Karpas-422 (cell line): ENCODE measurements at regions not wholly inside any gene's neighbourhood (a gene's known extent, or its start where the extent isn't known, plus 50 kb on each side); places are given as distances from the start of the nearest gene placed in this dataset.
"Not testable (repeated sequence)": the region's sequence is repeated elsewhere in the genome, so short reads cannot be mapped to it uniquely, and the experiment has no call there.

Experiments used
- DNase-seq: peaks from one replicate; pipeline ENCODE4 v3.0.0-alpha.2; 2015
- H2AFZ ChIP-seq: fragments of 200-600 bp; sonication (generic); 2 replicates; pipeline ENCODE4 v1.6.1; 2014; ENCODE audit warnings: antibody characterized with exemption, low read length, mixed read lengths
- H3K27ac ChIP-seq: fragments of 200-600 bp; sonication (generic); 2 replicates; pipeline ENCODE4 v1.5.1; 2014; ENCODE audit warnings: mild to moderate bottlenecking, low read length, moderate library complexity
- H3K27me3 ChIP-seq: fragments of 200-600 bp; sonication (generic); 2 replicates; pipeline ENCODE4 v1.6.1; 2014; ENCODE audit warnings: low read length, mixed read lengths
- H3K36me3 ChIP-seq: fragments of 200-600 bp; sonication (generic); 2 replicates; pipeline ENCODE4 v1.6.1; 2014; ENCODE audit warnings: low read length, mixed read lengths; ENCODE audit not compliant: insufficient read depth
- H3K4me1 ChIP-seq: fragments of 200-600 bp; sonication (generic); 2 replicates; pipeline ENCODE4 v1.6.1; 2014; ENCODE audit warnings: mild to moderate bottlenecking, low read length, mixed read lengths
- H3K4me2 ChIP-seq: fragments of 200-600 bp; sonication (generic); 2 replicates; pipeline ENCODE4 v1.6.1; 2014; ENCODE audit warnings: low read length, low read depth, mild to moderate bottlenecking; ENCODE audit not compliant: poor library complexity, severe bottlenecking
- H3K4me3 ChIP-seq: fragments of 200-600 bp; sonication (generic); 2 replicates; pipeline ENCODE4 v1.5.1; 2014; ENCODE audit warnings: mild to moderate bottlenecking, antibody characterized with exemption, low read length, mixed read lengths
- H3K79me2 ChIP-seq: fragments of 200-600 bp; sonication (generic); 2 replicates; pipeline ENCODE4 v1.6.1; 2014; ENCODE audit warnings: mild to moderate bottlenecking, low read length, mixed read lengths
- H3K9ac ChIP-seq: fragments of 200-600 bp; sonication (generic); 2 replicates; pipeline ENCODE4 v1.6.0; 2014; ENCODE audit warnings: low read length
- H3K9me2 ChIP-seq: fragments of 200-600 bp; sonication (generic), shearing (Covaris generic); replicated peaks from 2 replicates; pipeline ENCODE4 v1.6.0; 2014; ENCODE audit warnings: mild to moderate bottlenecking, low read length, moderate library complexity; ENCODE audit not compliant: insufficient read depth
- H3K9me3 ChIP-seq: fragments of 300-700, 200-600 bp; sonication (generic); 2 replicates; pipeline ENCODE4 v1.6.1; 2014; ENCODE audit warnings: low read length, mixed read lengths
- H4K20me1 ChIP-seq: fragments of 200-600 bp; sonication (generic); 2 replicates; pipeline ENCODE4 v1.6.1; 2014; ENCODE audit warnings: mild to moderate bottlenecking, antibody characterized with exemption, low read length, low read depth; ENCODE audit not compliant: insufficient read depth

- H3K36me3 ChIP-seq = no peaks in the 10 kb centered on the region
- H3K27me3 ChIP-seq = no peaks in the 10 kb centered on the region
- no peak overlapping the region for H3K4me2 ChIP-seq
- H3K79me2 ChIP-seq = no peaks in the 10 kb centered on the region
- H3K9me3 ChIP-seq = peaks cover 12% of the 10 kb centered on the region
- no peak overlapping the region for H3K27ac ChIP-seq
- no peak for DNase-seq
- H2AFZ ChIP-seq = no peak overlapping the region
- H3K9me2 ChIP-seq = no peaks in the 10 kb centered on the region
- H3K4me3 ChIP-seq = no peak overlapping the region
- no peaks in the 10 kb centered on the region for H4K20me1 ChIP-seq
- no peak overlapping the region for H3K9ac ChIP-seq
- H3K4me1 ChIP-seq = no peaks in the 10 kb centered on the region
These were observed 63.7 kb upstream of the SYT4 start for GRCh38 chr18:43341014-43341413.

- peaks cover 14% of the 10 kb centered on the region for H3K9me3 ChIP-seq
- H3K27ac ChIP-seq = no peak overlapping the region
- no peak overlapping the region for H3K9ac ChIP-seq
- no peak overlapping the region for H3K4me2 ChIP-seq
- DNase-seq = no peak
- no peaks in the 10 kb centered on the region for H3K4me1 ChIP-seq
- H3K36me3 ChIP-seq = no peaks in the 10 kb centered on the region
- H3K9me2 ChIP-seq = no peaks in the 10 kb centered on the region
- H3K4me3 ChIP-seq = no peak overlapping the region
- no peaks in the 10 kb centered on the region for H3K79me2 ChIP-seq
- H4K20me1 ChIP-seq = no peaks in the 10 kb centered on the region
- H3K27me3 ChIP-seq = no peaks in the 10 kb centered on the region
- H2AFZ ChIP-seq = no peak overlapping the region
These were observed 72.9 kb upstream of the SYT4 start for GRCh38 chr18:43350176-43350575.

- Histone ChIP-seq H3K9me2 (no peaks in the 10 kb centered on the region), H3K27me3 (no peaks in the 10 kb centered on the region), H3K79me2 (no peaks in the 10 kb centered on the region), H3K4me3 (no peak overlapping the region), H3K36me3 (no peaks in the 10 kb centered on the region), H3K9ac (no peak overlapping the region), H3K4me2 (no peak overlapping the region), H3K9me3 (peaks cover 5% of the 10 kb centered on the region), H3K4me1 (no peaks in the 10 kb centered on the region), H2AFZ (no peak overlapping the region), H4K20me1 (no peaks in the 10 kb centered on the region), H3K27ac (no peak overlapping the region)
- DNase-seq = no peak
These were observed 87.2 kb upstream of the SYT4 start for GRCh38 chr18:43364535-43364934.

DNA sequence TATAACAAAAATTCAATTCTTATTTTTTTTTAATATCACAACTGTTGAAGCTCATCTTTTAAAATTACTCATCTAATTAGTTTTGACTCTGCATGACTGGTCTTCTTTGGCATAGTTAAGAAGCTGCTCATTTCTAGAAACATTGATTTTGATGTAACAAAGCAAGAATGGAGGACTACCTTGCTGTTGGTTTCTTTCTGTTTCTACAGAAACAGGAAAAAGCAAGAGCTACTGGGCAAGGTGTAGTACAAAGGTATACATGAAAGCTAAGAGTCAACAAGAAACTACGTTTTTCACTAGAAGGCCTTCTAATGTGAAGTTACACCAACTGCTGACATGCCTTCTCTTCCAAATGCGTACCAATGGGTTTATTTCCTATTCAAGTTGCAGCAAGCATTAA, 90.6 kb upstream of the SYT4 start:
- Histone ChIP-seq H3K9ac (no peak overlapping the region), H3K79me2 (no peaks in the 10 kb centered on the region), H3K27ac (no peak overlapping the region), H3K4me1 (no peaks in the 10 kb centered on the region), H4K20me1 (no peaks in the 10 kb centered on the region), H3K9me3 (peaks cover 5% of the 10 kb centered on the region; the same call in 1 of the 2 replicates), H3K36me3 (no peaks in the 10 kb centered on the region), H3K9me2 (no peaks in the 10 kb centered on the region), H2AFZ (no peak overlapping the region), H3K27me3 (no peaks in the 10 kb centered on the region), H3K4me3 (no peak overlapping the region), H3K4me2 (no peak overlapping the region)
- DNase-seq = no peak

DNA sequence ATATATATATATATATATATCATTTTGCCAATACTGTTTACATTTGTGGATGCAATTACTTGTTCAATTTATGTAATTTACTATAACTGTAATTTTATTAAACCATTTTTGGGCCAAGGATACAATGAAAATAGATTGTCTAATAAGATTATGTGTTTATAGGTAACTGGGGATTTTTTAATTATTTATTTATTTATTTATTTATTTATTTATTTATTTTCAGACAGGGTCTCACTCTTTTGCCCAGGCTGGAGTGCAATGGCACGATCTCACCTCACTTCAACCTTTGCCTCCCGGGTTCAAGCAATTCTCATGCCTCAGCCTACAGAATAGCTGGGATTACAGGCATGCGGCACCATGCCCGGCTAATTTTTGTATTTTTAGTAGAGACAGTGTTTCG, 92.0 kb upstream of the SYT4 start:
- not testable (repeated sequence) for H3K9me2 ChIP-seq, H3K79me2 ChIP-seq, H3K27me3 ChIP-seq, H3K36me3 ChIP-seq, H3K9ac ChIP-seq, H2AFZ ChIP-seq, H3K4me1 ChIP-seq, H3K4me3 ChIP-seq, DNase-seq, H3K27ac ChIP-seq, H4K20me1 ChIP-seq, H3K9me3 ChIP-seq, H3K4me2 ChIP-seq

DNA sequence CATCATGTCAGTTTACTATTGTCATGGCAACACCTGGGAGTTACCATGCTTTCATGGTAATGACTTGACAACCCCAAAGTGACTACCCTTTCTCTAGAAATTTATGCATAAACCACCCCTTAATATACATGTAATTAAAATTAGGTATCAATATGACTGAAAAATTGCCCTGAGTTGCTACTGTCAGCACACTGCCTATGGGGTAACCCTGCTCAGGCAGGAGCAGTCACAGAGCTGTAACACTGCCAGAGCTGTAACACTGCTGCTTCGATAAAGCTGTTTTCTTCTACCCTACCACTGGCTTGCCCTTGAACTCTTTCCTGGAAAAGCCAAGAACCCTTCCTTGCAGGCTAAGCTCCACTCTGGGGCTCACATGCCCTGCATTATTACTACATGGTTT, 95.5 kb upstream of the SYT4 start:
- Histone ChIP-seq H3K36me3 (no peaks in the 10 kb centered on the region), H3K4me3 (no peak overlapping the region), H3K4me2 (no peak overlapping the region), H4K20me1 (no peaks in the 10 kb centered on the region), H2AFZ (no peak overlapping the region), H3K9me2 (no peaks in the 10 kb centered on the region), H3K9me3 (peaks cover 5% of the 10 kb centered on the region; the same call in 1 of the 2 replicates), H3K79me2 (no peaks in the 10 kb centered on the region), H3K27ac (no peak overlapping the region), H3K4me1 (no peaks in the 10 kb centered on the region), H3K9ac (no peak overlapping the region), H3K27me3 (no peaks in the 10 kb centered on the region)
- no peak for DNase-seq

DNA sequence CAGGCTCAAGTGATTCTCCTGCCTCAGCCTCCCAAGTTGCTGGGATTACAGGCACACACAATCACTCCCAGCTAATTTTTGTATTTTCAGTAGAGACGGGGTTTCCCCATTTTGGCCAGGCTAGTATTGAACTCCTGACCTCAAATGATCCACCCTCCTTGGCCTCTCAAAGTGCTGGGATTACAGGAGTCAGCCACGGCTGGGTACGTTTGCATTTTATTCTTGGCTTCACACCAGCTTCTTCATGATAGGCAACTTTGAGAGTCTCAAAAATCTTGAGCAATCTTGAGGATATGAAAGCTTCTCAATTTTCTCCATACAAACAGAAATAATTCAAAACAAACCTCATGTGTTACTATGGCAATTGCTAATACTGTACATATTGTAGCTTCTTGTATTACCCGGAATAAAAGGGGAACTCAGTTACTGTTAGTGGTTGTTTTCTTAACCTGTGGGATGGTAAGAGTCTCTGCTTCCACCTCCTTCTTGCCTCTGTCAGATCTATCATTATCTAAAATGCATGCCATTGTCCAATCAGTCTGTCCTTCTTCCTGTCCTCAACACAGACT, 102.9 kb upstream of the SYT4 start:
- Histone ChIP-seq H3K36me3 (no peaks in the 10 kb centered on the region), H3K27me3 (no peaks in the 10 kb centered on the region), H2AFZ (no peak overlapping the region), H3K9ac (no peak overlapping the region), H3K9me2 (no peaks in the 10 kb centered on the region), H3K4me3 (no peak overlapping the region), H3K79me2 (no peaks in the 10 kb centered on the region), H3K27ac (no peak overlapping the region), H3K4me2 (no peak overlapping the region), H3K4me1 (no peaks in the 10 kb centered on the region), H3K9me3 (peaks cover 12% of the 10 kb centered on the region), H4K20me1 (no peaks in the 10 kb centered on the region)
- DNase-seq = no peak

DNA sequence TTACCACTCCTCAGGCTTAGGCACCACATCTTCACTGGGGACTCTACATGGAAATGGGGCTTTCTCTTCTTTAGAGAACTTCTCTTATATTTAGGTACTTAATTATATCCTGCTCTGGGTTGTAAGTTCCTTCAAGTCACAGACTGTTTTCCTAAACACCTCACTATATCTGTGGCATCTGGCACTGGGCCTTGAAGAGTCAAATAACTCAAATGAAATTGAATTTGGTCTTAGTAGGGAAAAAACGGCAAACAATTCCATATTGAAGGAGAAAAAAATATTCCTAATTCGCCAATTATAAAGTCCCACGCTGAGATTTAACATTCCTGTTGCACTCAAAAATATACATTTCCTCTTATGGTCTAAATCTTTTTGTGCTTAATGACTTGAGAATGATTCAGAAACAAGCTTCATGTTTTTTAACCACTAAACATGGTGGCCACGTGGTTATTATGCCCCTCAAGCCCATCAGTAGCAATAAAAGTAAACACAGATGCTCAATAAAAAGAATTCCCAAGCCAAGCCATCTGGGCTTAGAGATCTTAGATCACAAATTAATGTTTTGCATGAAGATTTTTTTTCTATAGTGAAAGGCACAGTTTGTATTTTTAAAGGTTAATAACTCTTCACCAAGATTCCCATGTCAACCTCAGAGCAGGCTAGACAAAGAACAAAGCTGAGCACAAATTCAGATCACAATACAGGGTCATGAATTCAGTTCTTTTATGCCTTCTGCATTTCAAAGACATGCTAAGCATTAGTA, 105.5 kb upstream of the SYT4 start:
- H3K27me3 ChIP-seq = no peaks in the 10 kb centered on the region
- no peaks in the 10 kb centered on the region for H3K79me2 ChIP-seq
- H3K9ac ChIP-seq = no peak overlapping the region
- H3K4me1 ChIP-seq = no peaks in the 10 kb centered on the region
- H4K20me1 ChIP-seq = no peaks in the 10 kb centered on the region
- no peak overlapping the region for H3K4me2 ChIP-seq
- no peaks in the 10 kb centered on the region for H3K36me3 ChIP-seq
- H3K4me3 ChIP-seq = no peak overlapping the region
- no peak overlapping the region for H2AFZ ChIP-seq
- DNase-seq = no peak
- H3K9me3 ChIP-seq = peaks cover 9% of the 10 kb centered on the region
- H3K27ac ChIP-seq = no peak overlapping the region
- no peaks in the 10 kb centered on the region for H3K9me2 ChIP-seq
